OCI-LY3 (cell line): ENCODE measurements at regions not wholly inside any gene's neighbourhood (a gene's known extent, or its start where the extent isn't known, plus 50 kb on each side); places are given as distances from the start of the nearest gene placed in this dataset.

Experiments used
- EZH2phosphoT487 ChIP-seq: fragments of 200-600 bp; shearing (Covaris generic); IDR thresholded peaks from 2 replicates; pipeline ENCODE4 v1.6.1; 2018; ENCODE audit warnings: antibody characterized with exemption, mixed run types, low read depth
- TF ChIP-seq, protein P1 (sequence below): fragments of 200-600, 300-600 bp; sonication (generic); IDR thresholded peaks from 2 replicates; pipeline ENCODE4 v1.5.1; 2014; ENCODE audit warnings: antibody characterized with exemption, low read length, low read depth

DNA sequence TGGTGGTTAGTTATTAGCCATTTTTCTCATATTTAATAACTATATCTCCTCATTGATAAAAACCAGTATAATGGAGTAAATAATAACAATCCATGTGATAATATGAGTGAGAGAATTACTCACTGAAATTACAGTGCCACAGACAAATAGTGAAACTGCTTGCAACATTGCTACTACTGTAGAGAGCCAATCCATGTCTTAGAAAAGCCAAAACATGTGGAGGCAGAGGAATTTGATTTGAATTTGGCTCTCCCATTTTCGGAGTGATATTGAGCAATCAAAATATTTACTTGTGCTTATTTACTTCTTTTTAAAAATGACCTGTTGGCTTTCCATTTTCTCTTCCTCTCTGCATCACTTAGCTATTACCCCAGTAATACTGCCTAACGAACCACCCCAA is 288.3 kb upstream of the TCF4 start:
- TF ChIP-seq, protein P1, sequence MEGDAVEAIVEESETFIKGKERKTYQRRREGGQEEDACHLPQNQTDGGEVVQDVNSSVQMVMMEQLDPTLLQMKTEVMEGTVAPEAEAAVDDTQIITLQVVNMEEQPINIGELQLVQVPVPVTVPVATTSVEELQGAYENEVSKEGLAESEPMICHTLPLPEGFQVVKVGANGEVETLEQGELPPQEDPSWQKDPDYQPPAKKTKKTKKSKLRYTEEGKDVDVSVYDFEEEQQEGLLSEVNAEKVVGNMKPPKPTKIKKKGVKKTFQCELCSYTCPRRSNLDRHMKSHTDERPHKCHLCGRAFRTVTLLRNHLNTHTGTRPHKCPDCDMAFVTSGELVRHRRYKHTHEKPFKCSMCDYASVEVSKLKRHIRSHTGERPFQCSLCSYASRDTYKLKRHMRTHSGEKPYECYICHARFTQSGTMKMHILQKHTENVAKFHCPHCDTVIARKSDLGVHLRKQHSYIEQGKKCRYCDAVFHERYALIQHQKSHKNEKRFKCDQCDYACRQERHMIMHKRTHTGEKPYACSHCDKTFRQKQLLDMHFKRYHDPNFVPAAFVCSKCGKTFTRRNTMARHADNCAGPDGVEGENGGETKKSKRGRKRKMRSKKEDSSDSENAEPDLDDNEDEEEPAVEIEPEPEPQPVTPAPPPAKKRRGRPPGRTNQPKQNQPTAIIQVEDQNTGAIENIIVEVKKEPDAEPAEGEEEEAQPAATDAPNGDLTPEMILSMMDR: no peak
- TF ChIP-seq EZH2phosphoT487: no peak
